HG02763 (cell line): ENCODE measurements at regions not wholly inside any gene's neighbourhood (a gene's known extent, or its start where the extent isn't known, plus 50 kb on each side); places are given as distances from the start of the nearest gene placed in this dataset.
"Not testable (repeated sequence)": the region's sequence is repeated elsewhere in the genome, so short reads cannot be mapped to it uniquely, and the experiment has no call there.

Experiments
- ATAC-seq: cut with Tn5 transposase; IDR thresholded peaks from one replicate; pipeline ENCODE4 v1.9.1; 2021; ENCODE audit warnings: mild to moderate bottlenecking, moderate library complexity; ENCODE audit not compliant: unreplicated experiment

- ATAC-seq: no peak
These were observed 1300.8 kb upstream of the B3GALT2 start for GRCh38 chr1:194487172-194487571.

GRCh38 chr1:194485432-194485831 lies 1299.0 kb upstream of the B3GALT2 start:
- no peak for ATAC-seq

- no peak for ATAC-seq
These were observed 1292.3 kb upstream of the B3GALT2 start for GRCh38 chr1:194478731-194479130.

GRCh38 chr1:194477908-194478307 lies 1291.5 kb upstream of the B3GALT2 start:
- no peak for ATAC-seq

- no peak for ATAC-seq
These were observed 1290.5 kb upstream of the B3GALT2 start for GRCh38 chr1:194476872-194477271.

GRCh38 chr1:194476351-194476750 lies 1289.9 kb upstream of the B3GALT2 start:
- no peak for ATAC-seq

- no peak for ATAC-seq
These were observed 1288.3 kb upstream of the B3GALT2 start for GRCh38 chr1:194474701-194475100.

- no peak for ATAC-seq
These were observed 1287.4 kb upstream of the B3GALT2 start for GRCh38 chr1:194473766-194474165.

GRCh38 chr1:194469282-194469681 lies 1282.9 kb upstream of the B3GALT2 start:
- ATAC-seq: no peak

- no peak for ATAC-seq
These were observed 1280.3 kb upstream of the B3GALT2 start for GRCh38 chr1:194466706-194467105.

GRCh38 chr1:194447636-194448035 lies 1261.2 kb upstream of the B3GALT2 start:
- ATAC-seq: no peak

- ATAC-seq: no peak
These were observed 1258.8 kb upstream of the B3GALT2 start for GRCh38 chr1:194445244-194445643.

- ATAC-seq: no peak
These were observed 1256.6 kb upstream of the B3GALT2 start for GRCh38 chr1:194442901-194443575.

GRCh38 chr1:194437135-194437534 lies 1250.7 kb upstream of the B3GALT2 start:
- ATAC-seq: no peak

GRCh38 chr1:194431121-194431520 lies 1244.7 kb upstream of the B3GALT2 start:
- no peak for ATAC-seq

- ATAC-seq: no peak
These were observed 1234.3 kb upstream of the B3GALT2 start for GRCh38 chr1:194420706-194421105.

GRCh38 chr1:194419721-194420120 lies 1233.3 kb upstream of the B3GALT2 start:
- ATAC-seq: no peak

GRCh38 chr1:194410756-194411155 lies 1224.3 kb upstream of the B3GALT2 start:
- no peak for ATAC-seq

- ATAC-seq: not testable (repeated sequence)
These were observed 1220.8 kb upstream of the B3GALT2 start for GRCh38 chr1:194407238-194407637.

- no peak for ATAC-seq
These were observed 1208.3 kb upstream of the B3GALT2 start for GRCh38 chr1:194394676-194395075.

GRCh38 chr1:194387531-194387930 lies 1201.1 kb upstream of the B3GALT2 start:
- ATAC-seq: no peak

GRCh38 chr1:194378517-194378916 lies 1192.1 kb upstream of the B3GALT2 start:
- ATAC-seq: no peak

- ATAC-seq: no peak
These were observed 1188.2 kb upstream of the B3GALT2 start for GRCh38 chr1:194374649-194375048.
